Uterus (tissue), 3 donors: ENCODE measurements at regions not wholly inside any gene's neighbourhood (a gene's known extent, or its start where the extent isn't known, plus 50 kb on each side); places are given as distances from the start of the nearest gene placed in this dataset.

ENCODE experiments used
- DNase-seq, 2 donors: peaks; one replicate each; pipeline ENCODE4 v3.0.0-alpha.2; 2019 to 2020
- H3K27ac ChIP-seq, 2 donors: fragments of 200-600 bp; sonication (generic); 1 replicate in 1 of 2; 2 replicates in 1 of 2; pipeline ENCODE4 v1.5.1; 2016 to 2018
- H3K27me3 ChIP-seq, 2 donors: fragments of 200-600 bp; sonication (generic); one replicate each; pipeline ENCODE4 v1.5.1; 2018 to 2019; ENCODE audit warnings: control low read depth in 1 of 2
- H3K36me3 ChIP-seq, 2 donors: fragments of 200-600 bp; sonication (generic); one replicate each; pipeline ENCODE4 v1.5.1; 2019; ENCODE audit warnings: control low read depth in 1 of 2
- H3K4me1 ChIP-seq, 2 donors: fragments of 200-600 bp; sonication (generic); one replicate each; pipeline ENCODE4 v1.5.1; 2018 to 2019; ENCODE audit warnings: control low read depth in 1 of 2
- H3K4me3 ChIP-seq, 2 donors: fragments of 200-600 bp; sonication (generic); 1 replicate in 1 of 2; 2 replicates in 1 of 2; pipeline ENCODE4 v1.5.1; 2018 to 2019; ENCODE audit warnings: mild to moderate bottlenecking in 1 of 2
- H3K9me3 ChIP-seq, 2 donors: fragments of 200-600 bp; sonication (generic); one replicate each; pipeline ENCODE4 v1.5.1; 2019; ENCODE audit warnings: control low read depth in 1 of 2
- POLR2A ChIP-seq, 2 donors: fragments of 450-650 bp; IDR thresholded peaks; one replicate each; pipeline ENCODE4 v1.6.1; 2016; ENCODE audit warnings: antibody characterized with exemption in 2 of 2, mild to moderate bottlenecking in 1 of 2, moderate library complexity in 1 of 2
- intact Hi-C: fragments of 100-400 bp; cut with DNase I; formaldehyde crosslinking; loops from one replicate; pipeline ENCODE4 v1.15.1; 2023; ENCODE audit warnings: low total_unique reads
- TF ChIP-seq, protein P1 (sequence below), 4 experiments: fragments of 200-600 bp in 2 of 4; fragments of 450-650 bp in 2 of 4; sonication (generic) in 2 of 4; IDR thresholded peaks; one replicate each; pipeline ENCODE4 v1.5.1; 2016 to 2019; ENCODE audit warnings: antibody characterized with exemption in 4 of 4, mild to moderate bottlenecking in 2 of 4, moderate library complexity in 1 of 4
- donor health status: DM: yes; HTN: yes; CAD: no.

DNA sequence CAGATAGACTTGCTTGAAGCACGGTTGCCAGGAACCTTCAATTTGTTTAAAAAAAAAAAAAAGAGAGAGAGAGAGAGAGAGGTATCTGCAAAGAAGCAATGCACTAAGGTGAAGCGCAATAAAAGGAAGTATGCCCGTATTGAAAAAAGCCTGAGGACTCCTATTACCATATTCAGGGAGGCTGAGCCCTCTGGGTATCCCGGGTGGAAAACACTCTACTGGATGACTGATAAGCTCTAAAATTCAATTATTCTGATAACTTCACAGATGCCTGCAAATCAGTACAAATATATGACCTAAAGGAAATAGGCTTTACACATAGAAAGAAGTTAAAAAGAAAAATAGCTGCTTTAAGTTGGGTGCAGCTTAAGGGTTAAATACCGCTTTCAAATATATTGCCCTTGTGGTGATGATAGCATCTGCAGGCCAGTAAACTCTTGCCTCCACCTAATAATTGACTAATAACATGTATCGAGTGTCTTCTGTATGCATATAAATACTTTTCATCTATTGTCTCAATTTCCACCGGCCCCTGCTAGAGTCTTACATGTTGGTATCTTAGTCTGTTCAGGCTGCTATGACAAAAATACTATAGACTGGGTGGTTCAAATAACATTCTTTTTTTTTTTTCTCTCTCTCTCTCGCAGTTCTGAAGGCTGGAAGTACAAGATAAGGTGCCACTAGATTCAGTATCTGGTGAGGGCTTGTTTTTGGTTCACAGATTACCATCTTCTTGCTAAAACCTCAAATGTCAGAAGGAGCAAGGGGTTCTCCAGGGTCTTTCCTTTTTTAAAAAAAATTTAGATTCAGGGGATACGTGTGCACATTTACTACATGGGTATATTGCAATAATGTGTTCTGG, 187.4 kb upstream of the JARID2 start:
- no peak overlapping the region for H3K27ac ChIP-seq
- intact Hi-C loops = no loop called here
- TF ChIP-seq POLR2A (IDR thresholded peaks at IDR 0.05) = no peak
- TF ChIP-seq, protein P1, sequence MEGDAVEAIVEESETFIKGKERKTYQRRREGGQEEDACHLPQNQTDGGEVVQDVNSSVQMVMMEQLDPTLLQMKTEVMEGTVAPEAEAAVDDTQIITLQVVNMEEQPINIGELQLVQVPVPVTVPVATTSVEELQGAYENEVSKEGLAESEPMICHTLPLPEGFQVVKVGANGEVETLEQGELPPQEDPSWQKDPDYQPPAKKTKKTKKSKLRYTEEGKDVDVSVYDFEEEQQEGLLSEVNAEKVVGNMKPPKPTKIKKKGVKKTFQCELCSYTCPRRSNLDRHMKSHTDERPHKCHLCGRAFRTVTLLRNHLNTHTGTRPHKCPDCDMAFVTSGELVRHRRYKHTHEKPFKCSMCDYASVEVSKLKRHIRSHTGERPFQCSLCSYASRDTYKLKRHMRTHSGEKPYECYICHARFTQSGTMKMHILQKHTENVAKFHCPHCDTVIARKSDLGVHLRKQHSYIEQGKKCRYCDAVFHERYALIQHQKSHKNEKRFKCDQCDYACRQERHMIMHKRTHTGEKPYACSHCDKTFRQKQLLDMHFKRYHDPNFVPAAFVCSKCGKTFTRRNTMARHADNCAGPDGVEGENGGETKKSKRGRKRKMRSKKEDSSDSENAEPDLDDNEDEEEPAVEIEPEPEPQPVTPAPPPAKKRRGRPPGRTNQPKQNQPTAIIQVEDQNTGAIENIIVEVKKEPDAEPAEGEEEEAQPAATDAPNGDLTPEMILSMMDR (IDR thresholded peaks at IDR 0.05) = no peak
- no peaks in the 10 kb centered on the region for H3K4me1 ChIP-seq
- no peaks in the 10 kb centered on the region for H3K27me3 ChIP-seq
- DNase-seq = no peak
- H3K36me3 ChIP-seq = no peaks in the 10 kb centered on the region
- no peaks in the 10 kb centered on the region for H3K9me3 ChIP-seq
- no peak overlapping the region for H3K4me3 ChIP-seq

- TF ChIP-seq, protein P1 (IDR thresholded peaks at IDR 0.05) = no peak
- Histone ChIP-seq H3K4me3 (no peak overlapping the region), H3K4me1 (peaks cover 0 to 3% of the 10 kb centered on the region in 2 donors), H3K27ac (no peak overlapping the region), H3K9me3 (no peaks in the 10 kb centered on the region), H3K36me3 (no peaks in the 10 kb centered on the region), H3K27me3 (no peaks in the 10 kb centered on the region)
- no peak for DNase-seq
- intact Hi-C loops = no loop called here
Observed at GRCh38 chr6:15061180-15061641, 184.7 kb upstream of the JARID2 start.

- DNase-seq = no peak
- Histone ChIP-seq H3K4me3 (no peak overlapping the region), H3K27ac (no peak overlapping the region), H3K36me3 (no peaks in the 10 kb centered on the region), H3K27me3 (no peaks in the 10 kb centered on the region), H3K9me3 (no peaks in the 10 kb centered on the region), H3K4me1 (peaks cover 0 to 3% of the 10 kb centered on the region in 2 donors)
- intact Hi-C loops = no loop called here
- TF ChIP-seq POLR2A (IDR thresholded peaks at IDR 0.05) = no peak
- TF ChIP-seq, protein P1 (IDR thresholded peaks at IDR 0.05) = no peak
Observed at GRCh38 chr6:15061908-15062515, 183.9 kb upstream of the JARID2 start.

- Histone ChIP-seq H3K27ac (no peak overlapping the region), H3K4me1 (peaks cover 0 to 3% of the 10 kb centered on the region in 2 donors), H3K9me3 (no peaks in the 10 kb centered on the region), H3K36me3 (no peaks in the 10 kb centered on the region), H3K4me3 (no peak overlapping the region), H3K27me3 (no peaks in the 10 kb centered on the region)
- intact Hi-C loops = no loop called here
- TF ChIP-seq, protein P1 (IDR thresholded peaks at IDR 0.05) = no peak
- no peak for TF ChIP-seq POLR2A (IDR thresholded peaks at IDR 0.05)
- no peak for DNase-seq
Observed at GRCh38 chr6:15062516-15063252, 183.2 kb upstream of the JARID2 start.
